ENCODE measurements at regions not wholly inside any gene's neighbourhood (a gene's known extent, or its start where the extent isn't known, plus 50 kb on each side); places are given as distances from the start of the nearest gene placed in this dataset.

GRCh38 chr2:176804392-176804791, 408.2 kb upstream of the HNRNPA3 start:
- ATAC-seq, result no peak

GRCh38 chr2:176805345-176805744, 407.2 kb upstream of the HNRNPA3 start:
- TF ChIP-seq ZNF70 (CRISPR knock-in tag; IDR thresholded peaks at IDR 0.05) (no peak), PATZ1 (CRISPR knock-in tag; IDR thresholded peaks at IDR 0.05; ENCODE audit: borderline replicate concordance) (no peak), CSRNP3 (CRISPR knock-in tag; IDR thresholded peaks at IDR 0.05) (no peak), ISL1 (CRISPR knock-in tag; IDR thresholded peaks at IDR 0.05) (no peak), BACH2 (CRISPR knock-in tag; IDR thresholded peaks at IDR 0.05; ENCODE audit: borderline replicate concordance) (no peak), ZFP3 (CRISPR knock-in tag; IDR thresholded peaks at IDR 0.05) (no peak), ZFP30 (CRISPR knock-in tag; IDR thresholded peaks at IDR 0.05) (no peak), POU6F1 (CRISPR knock-in tag; IDR thresholded peaks at IDR 0.05; ENCODE audit: borderline replicate concordance, low read depth) (no peak)
- ATAC-seq, result no peak

More at GRCh38 chr2:176804392-176804791, 408.2 kb upstream of the HNRNPA3 start:
- TF ChIP-seq SNAI2 (CRISPR knock-in tag; IDR thresholded peaks at IDR 0.05), result no peak
- no peak for TF ChIP-seq RARB (CRISPR knock-in tag; IDR thresholded peaks at IDR 0.05)
- no peak for TF ChIP-seq ZFP3 (CRISPR knock-in tag; IDR thresholded peaks at IDR 0.05)
- no peak for TF ChIP-seq ESRRG (CRISPR knock-in tag; IDR thresholded peaks at IDR 0.05)
- no peak for TF ChIP-seq ZC3H10 (CRISPR knock-in tag; IDR thresholded peaks at IDR 0.05)
- no peak for TF ChIP-seq ZNF565 (CRISPR knock-in tag; conservative IDR thresholded peaks at IDR 0.05; ENCODE audit: low read depth)
- TF ChIP-seq POU6F1 (CRISPR knock-in tag; IDR thresholded peaks at IDR 0.05; ENCODE audit: borderline replicate concordance, low read depth), result no peak
- TF ChIP-seq ISL1 (CRISPR knock-in tag; IDR thresholded peaks at IDR 0.05), result no peak
- TF ChIP-seq ZNF8 (CRISPR knock-in tag; IDR thresholded peaks at IDR 0.05), result no peak
- no peak for TF ChIP-seq ARNTL (CRISPR knock-in tag; IDR thresholded peaks at IDR 0.05; ENCODE audit: borderline replicate concordance, low read depth)
- TF ChIP-seq PATZ1 (CRISPR knock-in tag; IDR thresholded peaks at IDR 0.05; ENCODE audit: borderline replicate concordance), result no peak
- TF ChIP-seq CSDC2 (CRISPR knock-in tag; IDR thresholded peaks at IDR 0.05), result no peak
- TF ChIP-seq TOX (CRISPR knock-in tag; IDR thresholded peaks at IDR 0.05; ENCODE audit: borderline replicate concordance), result no peak
- TF ChIP-seq BACH2 (CRISPR knock-in tag; IDR thresholded peaks at IDR 0.05; ENCODE audit: borderline replicate concordance), result no peak
- no peak for TF ChIP-seq GLIS3 (CRISPR knock-in tag; IDR thresholded peaks at IDR 0.05)
- no peak for TF ChIP-seq CSRNP3 (CRISPR knock-in tag; IDR thresholded peaks at IDR 0.05)

GRCh38 chr2:176812246-176812775, 400.3 kb upstream of the HNRNPA3 start:
- no peak for ATAC-seq
- TF ChIP-seq ESRRG (CRISPR knock-in tag; IDR thresholded peaks at IDR 0.05) (no peak), SNAI2 (CRISPR knock-in tag; IDR thresholded peaks at IDR 0.05) (no peak), TSHZ2 (CRISPR knock-in tag; IDR thresholded peaks at IDR 0.05) (no peak), TOX (CRISPR knock-in tag; IDR thresholded peaks at IDR 0.05; ENCODE audit: borderline replicate concordance) (no peak), TCF4 (CRISPR knock-in tag; IDR thresholded peaks at IDR 0.05; ENCODE audit: borderline replicate concordance) (no peak), PATZ1 (CRISPR knock-in tag; IDR thresholded peaks at IDR 0.05; ENCODE audit: borderline replicate concordance) (no peak)
